A673 (cell line): ENCODE measurements at regions not wholly inside any gene's neighbourhood (a gene's known extent, or its start where the extent isn't known, plus 50 kb on each side); places are given as distances from the start of the nearest gene placed in this dataset.

Experiments
- BruUV-seq: library from RNA; stranded (reverse); fragments of 400-500 nt; replicated peaks from 2 replicates; lab custom pipeline; 2021; lab: Mats Ljungman, UMichigan
- CTCF ChIA-PET: fragments of 300-600 bp; sonication (Branson Sonifier 250); formaldehyde crosslinking; loops from one replicate; lab custom pipeline; 2022; ENCODE audit warnings: antibody characterized with exemption; lab: Charles Lee
- POLR2A ChIA-PET: fragments of 300-600 bp; sonication (Branson Sonifier 250); formaldehyde crosslinking; loops from one replicate; lab custom pipeline; 2022; ENCODE audit warnings: antibody characterized with exemption; ENCODE audit not compliant: low non-redundant PET; lab: Charles Lee
- DNase-seq: peaks from one replicate; pipeline ENCODE4 v3.0.0-alpha.2; 2015; ENCODE audit warnings: low spot score
- H3K27ac ChIP-seq: fragments of 200-600 bp; sonication (generic); 2 replicates; pipeline ENCODE4 v1.5.1; 2016; ENCODE audit warnings: mixed run types, low read depth, mild to moderate bottlenecking, mixed read lengths, antibody characterized with exemption, low read length; ENCODE audit not compliant: poor library complexity, severe bottlenecking
- H3K27me3 ChIP-seq: fragments of 200-600 bp; sonication (generic); replicated peaks from 2 replicates; pipeline ENCODE4 v1.6.1; 2017; ENCODE audit warnings: mixed run types, low read depth, mild to moderate bottlenecking, mixed read lengths, antibody characterized with exemption, low read length; ENCODE audit not compliant: insufficient read depth, poor library complexity
- H3K36me3 ChIP-seq: fragments of 200-600 bp; sonication (generic); 2 replicates; pipeline ENCODE4 v1.6.1; 2016; ENCODE audit warnings: mixed run types, mild to moderate bottlenecking, mixed read lengths, antibody characterized with exemption, low read length; ENCODE audit not compliant: insufficient read depth, poor library complexity, severe bottlenecking
- H3K4me1 ChIP-seq: fragments of 200-600 bp; sonication (generic); 2 replicates; pipeline ENCODE4 v1.6.1; 2017; ENCODE audit warnings: mixed run types, mild to moderate bottlenecking, mixed read lengths, antibody characterized with exemption, low read length; ENCODE audit not compliant: insufficient read depth, poor library complexity, severe bottlenecking
- H3K4me3 ChIP-seq: fragments of 200-600 bp; sonication (generic); 2 replicates; pipeline ENCODE4 v1.5.1; 2016; ENCODE audit warnings: low read depth, mixed run types, mild to moderate bottlenecking, mixed read lengths, low read length; ENCODE audit not compliant: poor library complexity, severe bottlenecking
- H3K9me3 ChIP-seq: fragments of 200-600 bp; sonication (generic); 2 replicates; pipeline ENCODE4 v1.6.1; 2016; ENCODE audit warnings: mixed run types, low read depth, mild to moderate bottlenecking, mixed read lengths, antibody characterized with exemption, low read length; ENCODE audit not compliant: poor library complexity, severe bottlenecking
- EZH2 ChIP-seq: fragments of 200-600 bp; sonication (generic); IDR thresholded peaks from 2 replicates; pipeline ENCODE4 v1.6.1; 2017; ENCODE audit warnings: borderline replicate concordance, low read depth, mild to moderate bottlenecking, mixed read lengths, antibody characterized with exemption, low read length; ENCODE audit not compliant: poor library complexity, severe bottlenecking
- intact Hi-C: fragments of 100-400 bp; cut with micrococcal nuclease; formaldehyde crosslinking; loops from one replicate; pipeline ENCODE4 v1.10.0; 2022; ENCODE audit not compliant: unreplicated experiment
- TF ChIP-seq, protein P1 (sequence below): fragments of 300-800, 200-600 bp; sonication (generic); conservative IDR thresholded peaks from 2 replicates; pipeline ENCODE4 v1.5.1; 2017; ENCODE audit warnings: low read depth, mild to moderate bottlenecking, antibody characterized with exemption, low read length, moderate library complexity, mixed read lengths

DNA sequence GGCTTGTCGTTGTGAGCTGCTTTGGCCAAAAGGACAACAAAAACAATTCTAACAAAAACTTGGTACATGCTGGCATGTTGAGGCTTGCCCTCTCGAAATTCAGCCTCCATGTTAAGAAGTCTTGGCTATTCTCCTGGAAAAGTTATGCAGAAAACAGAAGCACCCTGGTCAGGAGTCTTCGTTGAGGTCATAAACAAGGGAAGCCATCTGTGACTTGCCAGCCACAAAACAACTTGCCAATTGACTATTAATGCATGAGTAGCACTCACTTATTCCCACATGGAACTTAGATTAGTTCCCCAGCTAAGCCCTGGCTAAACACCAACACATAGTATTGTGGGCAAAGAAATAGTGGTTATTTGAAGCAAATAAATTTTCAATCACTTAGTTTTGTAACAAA is 521.0 kb upstream of the CHD1 start:
- Histone ChIP-seq H3K4me3 (no peak overlapping the region), H3K9me3 (no peaks in the 10 kb centered on the region), H3K27me3 (no peaks in the 10 kb centered on the region), H3K36me3 (no peaks in the 10 kb centered on the region), H3K27ac (no peak overlapping the region), H3K4me1 (no peaks in the 10 kb centered on the region)
- CTCF ChIA-PET = no interaction called here
- TF ChIP-seq, protein P1, sequence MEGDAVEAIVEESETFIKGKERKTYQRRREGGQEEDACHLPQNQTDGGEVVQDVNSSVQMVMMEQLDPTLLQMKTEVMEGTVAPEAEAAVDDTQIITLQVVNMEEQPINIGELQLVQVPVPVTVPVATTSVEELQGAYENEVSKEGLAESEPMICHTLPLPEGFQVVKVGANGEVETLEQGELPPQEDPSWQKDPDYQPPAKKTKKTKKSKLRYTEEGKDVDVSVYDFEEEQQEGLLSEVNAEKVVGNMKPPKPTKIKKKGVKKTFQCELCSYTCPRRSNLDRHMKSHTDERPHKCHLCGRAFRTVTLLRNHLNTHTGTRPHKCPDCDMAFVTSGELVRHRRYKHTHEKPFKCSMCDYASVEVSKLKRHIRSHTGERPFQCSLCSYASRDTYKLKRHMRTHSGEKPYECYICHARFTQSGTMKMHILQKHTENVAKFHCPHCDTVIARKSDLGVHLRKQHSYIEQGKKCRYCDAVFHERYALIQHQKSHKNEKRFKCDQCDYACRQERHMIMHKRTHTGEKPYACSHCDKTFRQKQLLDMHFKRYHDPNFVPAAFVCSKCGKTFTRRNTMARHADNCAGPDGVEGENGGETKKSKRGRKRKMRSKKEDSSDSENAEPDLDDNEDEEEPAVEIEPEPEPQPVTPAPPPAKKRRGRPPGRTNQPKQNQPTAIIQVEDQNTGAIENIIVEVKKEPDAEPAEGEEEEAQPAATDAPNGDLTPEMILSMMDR = no peak
- TF ChIP-seq EZH2 = no peak
- POLR2A ChIA-PET = no interaction called here
- BruUV-seq = no TSS peak
- intact Hi-C loops = no loop called here
- no peak for DNase-seq

DNA sequence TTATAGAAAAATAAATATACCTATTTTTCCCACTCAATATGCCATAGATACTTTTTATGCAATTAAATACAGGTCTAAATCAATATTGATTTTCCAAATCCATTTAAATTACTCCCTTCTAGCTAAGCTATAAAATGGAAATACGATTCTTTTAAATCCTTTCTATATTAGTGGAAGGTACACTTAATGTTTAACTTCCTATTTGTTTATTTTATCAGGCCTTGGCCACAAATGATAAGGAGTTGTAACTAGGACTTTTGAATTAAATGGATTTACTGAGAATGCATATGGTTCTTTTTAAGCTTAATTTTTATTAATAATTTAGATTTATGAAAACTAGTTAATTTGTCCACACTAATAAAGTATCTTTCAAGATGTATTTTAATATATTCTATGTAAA is 517.0 kb upstream of the CHD1 start:
- no peak for DNase-seq
- intact Hi-C loops = no loop called here
- Histone ChIP-seq H3K4me1 (no peaks in the 10 kb centered on the region), H3K36me3 (no peaks in the 10 kb centered on the region), H3K4me3 (no peak overlapping the region), H3K27ac (no peak overlapping the region), H3K9me3 (no peaks in the 10 kb centered on the region), H3K27me3 (no peaks in the 10 kb centered on the region)
- ChIA-PET POLR2A (no interaction called here), CTCF (no interaction called here)
- TF ChIP-seq, protein P1 = no peak
- no TSS peak for BruUV-seq

DNA sequence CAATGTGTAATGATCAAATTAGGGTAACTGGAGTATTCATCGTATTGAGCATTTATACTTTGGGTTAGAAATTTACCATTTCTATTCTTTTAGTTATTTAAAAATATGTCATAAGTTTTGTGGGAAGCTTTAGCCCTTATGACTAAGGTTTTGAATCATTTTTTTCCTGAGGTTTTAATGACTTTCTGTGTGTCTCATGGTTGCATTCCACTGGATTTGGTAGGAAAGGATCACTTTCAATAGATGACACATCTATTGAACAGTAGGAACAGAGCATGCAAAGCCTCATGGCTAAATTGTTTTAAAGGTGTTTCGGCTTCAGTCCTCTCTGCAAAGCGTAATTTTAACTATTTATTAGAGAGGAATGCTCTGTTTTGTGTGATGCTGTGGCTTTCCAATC is 512.4 kb upstream of the CHD1 start:
- Histone ChIP-seq H3K9me3 (no peaks in the 10 kb centered on the region), H3K27me3 (no peaks in the 10 kb centered on the region), H3K36me3 (no peaks in the 10 kb centered on the region), H3K4me3 (no peak overlapping the region), H3K4me1 (no peaks in the 10 kb centered on the region), H3K27ac (no peak overlapping the region)
- BruUV-seq = no TSS peak
- DNase-seq = no peak
- ChIA-PET CTCF (no interaction called here), POLR2A (no interaction called here)
- TF ChIP-seq, protein P1 = no peak
- no peak for TF ChIP-seq EZH2
- intact Hi-C loops = no loop called here
